WTC11 (cell line): ENCODE measurements at regions not wholly inside any gene's neighbourhood (a gene's known extent, or its start where the extent isn't known, plus 50 kb on each side); places are given as distances from the start of the nearest gene placed in this dataset.

Source experiments
- ATAC-seq: fragments of 200-7000 bp; cut with Tn5 transposase; 2 replicates; pipeline ENCODE4 v1.10.0; 2021; ENCODE audit warnings: mild to moderate bottlenecking, moderate library complexity
- CTCF ChIA-PET: fragments of 300-600 bp; sonication (Branson Sonifier 250); formaldehyde crosslinking; loops from one replicate; lab custom pipeline; 2021; ENCODE audit warnings: antibody characterized with exemption; lab: Charles Lee
- POLR2A ChIA-PET: fragments of 350-600 bp; sonication (Branson Sonifier 250); formaldehyde crosslinking; loops from one replicate; lab custom pipeline; 2021; ENCODE audit warnings: antibody characterized with exemption; lab: Charles Lee
- DNase-seq: peaks from one replicate; pipeline ENCODE4 v3.0.0; 2021; ENCODE audit warnings: low spot score
- H3K27ac Mint-ChIP-seq: 2 replicates; pipeline ENCODE4 v1.8.0; 2021; ENCODE audit warnings: mixed read lengths
- H3K27me3 Mint-ChIP-seq: 2 replicates; pipeline ENCODE4 v1.8.0; 2021; ENCODE audit warnings: low read depth, mild to moderate bottlenecking, moderate library complexity, mixed read lengths
- H3K36me3 Mint-ChIP-seq: 2 replicates; pipeline ENCODE4 v1.8.0; 2021; ENCODE audit warnings: mixed read lengths
- H3K4me1 Mint-ChIP-seq: 2 replicates; pipeline ENCODE4 v1.8.0; 2022; ENCODE audit warnings: mixed read lengths
- H3K4me3 Mint-ChIP-seq: 2 replicates; pipeline ENCODE4 v1.8.0; 2021; ENCODE audit warnings: mild to moderate bottlenecking, moderate library complexity, mixed read lengths
- H3K9me3 Mint-ChIP-seq: 2 replicates; pipeline ENCODE4 v1.8.0; 2021; ENCODE audit warnings: mixed read lengths
- CREM ChIP-seq: sonication (generic); formaldehyde crosslinking; IDR thresholded peaks from 2 replicates; pipeline ENCODE4 v1.8.1; 2022; ENCODE audit warnings: mild to moderate bottlenecking, missing genetic modification reagents, moderate library complexity
- ELF4 ChIP-seq: sonication (generic); formaldehyde crosslinking; IDR thresholded peaks from 2 replicates; pipeline ENCODE4 v1.8.1; 2022; ENCODE audit warnings: low read depth, mild to moderate bottlenecking, moderate library complexity, missing genetic modification reagents
- EMX1 ChIP-seq: fragments of 250-450 bp; sonication (Bioruptor Pico); IDR thresholded peaks from 2 replicates; pipeline ENCODE4 v1.8.0; 2021; ENCODE audit warnings: mild to moderate bottlenecking
- IRF2 ChIP-seq: sonication (generic); formaldehyde crosslinking; IDR thresholded peaks from 2 replicates; pipeline ENCODE4 v1.8.0; 2022; ENCODE audit warnings: low read depth, missing genetic modification reagents, borderline replicate concordance
- JAZF1 ChIP-seq: fragments of 250-450 bp; sonication (Bioruptor Pico); IDR thresholded peaks from 2 replicates; pipeline ENCODE4 v1.9.0; 2021; ENCODE audit warnings: moderate library complexity, mild to moderate bottlenecking, inconsistent platforms
- PRRX2 ChIP-seq: fragments of 250-450 bp; sonication (Bioruptor Pico); IDR thresholded peaks from 2 replicates; pipeline ENCODE4 v1.8.0; 2021; ENCODE audit warnings: mild to moderate bottlenecking
- RORB ChIP-seq: fragments of 250-450 bp; sonication (Bioruptor Pico); IDR thresholded peaks from 2 replicates; pipeline ENCODE4 v1.9.0; 2021; ENCODE audit warnings: mild to moderate bottlenecking
- SOX15 ChIP-seq: fragments of 250-450 bp; sonication (Bioruptor Pico); IDR thresholded peaks from 2 replicates; pipeline ENCODE4 v1.9.0; 2021; ENCODE audit warnings: mild to moderate bottlenecking
- ZNF138 ChIP-seq: sonication (generic); formaldehyde crosslinking; conservative IDR thresholded peaks from 2 replicates; pipeline ENCODE4 v1.8.1; 2022; ENCODE audit warnings: mild to moderate bottlenecking, moderate library complexity, missing genetic modification reagents
- ZNF263 ChIP-seq: sonication (generic); formaldehyde crosslinking; IDR thresholded peaks from 2 replicates; pipeline ENCODE4 v1.8.1; 2022; ENCODE audit warnings: low read depth, mild to moderate bottlenecking, moderate library complexity, missing genetic modification reagents
- ZNF317 ChIP-seq: sonication (generic); formaldehyde crosslinking; IDR thresholded peaks from 2 replicates; pipeline ENCODE4 v1.8.1; 2023; ENCODE audit warnings: low read depth, mild to moderate bottlenecking, moderate library complexity, missing genetic modification reagents, borderline replicate concordance
- ZNF423 ChIP-seq: fragments of 250-450 bp; sonication (Bioruptor Pico); IDR thresholded peaks from 2 replicates; pipeline ENCODE4 v2.1.2; 2022; ENCODE audit warnings: mild to moderate bottlenecking, moderate library complexity
- ZNF671 ChIP-seq: fragments of 250-450 bp; sonication (Bioruptor Pico); IDR thresholded peaks from 2 replicates; pipeline ENCODE4 v1.8.0; 2021; ENCODE audit warnings: mild to moderate bottlenecking
- TF ChIP-seq, protein P1 (sequence below): sonication (generic); formaldehyde crosslinking; IDR thresholded peaks from 2 replicates; pipeline ENCODE4 v1.8.1; 2023; ENCODE audit warnings: mild to moderate bottlenecking, missing genetic modification reagents
- TF ChIP-seq, protein P2 (sequence below): fragments of 200-600 bp; IDR thresholded peaks from 2 replicates; pipeline ENCODE4 v1.8.0; 2022; ENCODE audit warnings: antibody characterized with exemption
- TF ChIP-seq, protein P3 (sequence below): fragments of 250-450 bp; sonication (Bioruptor Pico); IDR thresholded peaks from 2 replicates; pipeline ENCODE4 v1.9.0; 2021; ENCODE audit warnings: moderate library complexity, mild to moderate bottlenecking, inconsistent platforms, borderline replicate concordance
- TF ChIP-seq, protein P4 (sequence below): sonication (generic); formaldehyde crosslinking; IDR thresholded peaks from 2 replicates; pipeline ENCODE4 v1.8.0; 2022; ENCODE audit warnings: mild to moderate bottlenecking, missing genetic modification reagents
- TF ChIP-seq, protein P5 (sequence below): fragments of 250-450 bp; sonication (Bioruptor Pico); IDR thresholded peaks from 2 replicates; pipeline ENCODE4 v2.1.2; 2022; ENCODE audit warnings: mild to moderate bottlenecking, moderate library complexity
- TF ChIP-seq, protein P6 (sequence below): fragments of 250-450 bp; sonication (Bioruptor Pico); conservative IDR thresholded peaks from 2 replicates; pipeline ENCODE4 v1.9.0; 2021; ENCODE audit warnings: mild to moderate bottlenecking
- TF ChIP-seq, protein P7 (sequence below): sonication (generic); formaldehyde crosslinking; IDR thresholded peaks from 2 replicates; pipeline ENCODE4 v1.8.1; 2022; ENCODE audit warnings: mild to moderate bottlenecking, moderate library complexity, missing genetic modification reagents

DNA sequence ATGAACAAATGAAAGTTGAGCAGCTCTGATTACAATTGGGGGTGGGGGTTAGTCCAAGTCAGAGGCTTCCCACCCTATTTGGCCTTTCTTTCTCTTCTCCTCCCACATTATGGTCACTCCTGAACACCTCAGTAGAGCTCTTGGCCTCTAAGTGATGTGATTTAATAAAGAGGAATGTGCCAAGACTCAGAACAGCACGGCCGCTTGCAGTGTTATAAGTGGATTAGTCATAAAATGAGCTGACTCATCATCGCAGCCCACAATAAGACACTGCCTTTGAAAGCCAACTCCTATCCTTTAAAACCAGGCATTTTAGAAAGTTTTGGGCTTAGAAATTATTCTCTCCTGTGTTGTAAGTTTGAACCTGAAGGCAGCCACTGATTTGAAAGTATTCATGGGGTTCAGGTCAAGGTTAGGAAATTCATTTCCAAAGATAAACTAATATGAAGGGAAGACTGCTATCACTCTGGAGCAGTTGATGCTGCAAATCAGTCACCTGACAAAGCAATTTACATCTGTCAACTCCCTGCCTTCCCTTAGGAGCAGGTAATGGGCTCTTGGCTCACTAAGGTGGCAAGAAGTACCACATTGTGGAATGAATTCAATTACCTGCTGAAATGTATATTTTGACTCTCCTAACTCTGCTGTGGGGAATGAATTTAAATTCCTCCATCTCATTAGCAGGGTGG is 283.6 kb upstream of the NMUR2 start:
- peaks cover 37% of the 10 kb centered on the region for H3K9me3 Mint-ChIP-seq
- POLR2A ChIA-PET, result no interaction called here

DNA sequence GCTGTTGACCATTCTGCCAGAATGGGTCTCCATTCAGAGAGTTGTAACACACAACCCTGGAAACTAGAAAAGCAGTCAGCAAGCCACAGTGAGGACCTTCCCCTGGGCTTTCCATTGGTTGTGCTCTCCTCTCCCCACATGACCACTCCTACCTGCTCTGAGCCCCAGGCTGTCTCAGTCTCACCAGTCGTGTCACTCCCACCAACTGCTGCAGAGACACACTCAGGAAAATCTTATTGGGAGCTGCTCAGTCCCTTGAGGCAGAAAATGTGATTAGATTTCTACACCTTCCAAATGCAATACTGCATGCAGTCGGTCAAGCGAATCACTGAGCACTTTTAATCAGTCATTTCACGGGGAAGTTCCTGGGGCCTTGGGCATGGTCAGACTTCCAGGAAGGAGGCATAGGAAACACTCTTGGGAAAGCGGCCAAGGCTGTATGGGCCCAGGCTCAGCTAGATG is 284.2 kb upstream of the NMUR2 start:
- Mint-ChIP-seq H3K4me3 (no peak overlapping the region), H3K9me3 (peaks cover 37% of the 10 kb centered on the region), H3K4me1 (peaks cover 10% of the 10 kb centered on the region), H3K27ac (peak overlapping the region; percentile 37; the same call in 1 of the 2 replicates), H3K36me3 (peaks cover 24% of the 10 kb centered on the region), H3K27me3 (no peaks in the 10 kb centered on the region)
- ChIA-PET POLR2A (no interaction called here), CTCF (no interaction called here)
- no peak for DNase-seq
- ATAC-seq, result peak; percentile 91
- TF ChIP-seq PRRX2 (CRISPR knock-in tag) (no peak), ZNF263 (CRISPR knock-in tag) (no peak), EMX1 (CRISPR knock-in tag) (no peak), RORB (CRISPR knock-in tag) (no peak), ZNF671 (no peak)
- TF ChIP-seq, protein P1, sequence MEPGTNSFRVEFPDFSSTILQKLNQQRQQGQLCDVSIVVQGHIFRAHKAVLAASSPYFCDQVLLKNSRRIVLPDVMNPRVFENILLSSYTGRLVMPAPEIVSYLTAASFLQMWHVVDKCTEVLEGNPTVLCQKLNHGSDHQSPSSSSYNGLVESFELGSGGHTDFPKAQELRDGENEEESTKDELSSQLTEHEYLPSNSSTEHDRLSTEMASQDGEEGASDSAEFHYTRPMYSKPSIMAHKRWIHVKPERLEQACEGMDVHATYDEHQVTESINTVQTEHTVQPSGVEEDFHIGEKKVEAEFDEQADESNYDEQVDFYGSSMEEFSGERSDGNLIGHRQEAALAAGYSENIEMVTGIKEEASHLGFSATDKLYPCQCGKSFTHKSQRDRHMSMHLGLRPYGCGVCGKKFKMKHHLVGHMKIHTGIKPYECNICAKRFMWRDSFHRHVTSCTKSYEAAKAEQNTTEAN (CRISPR knock-in tag), result no peak
- TF ChIP-seq, protein P2, sequence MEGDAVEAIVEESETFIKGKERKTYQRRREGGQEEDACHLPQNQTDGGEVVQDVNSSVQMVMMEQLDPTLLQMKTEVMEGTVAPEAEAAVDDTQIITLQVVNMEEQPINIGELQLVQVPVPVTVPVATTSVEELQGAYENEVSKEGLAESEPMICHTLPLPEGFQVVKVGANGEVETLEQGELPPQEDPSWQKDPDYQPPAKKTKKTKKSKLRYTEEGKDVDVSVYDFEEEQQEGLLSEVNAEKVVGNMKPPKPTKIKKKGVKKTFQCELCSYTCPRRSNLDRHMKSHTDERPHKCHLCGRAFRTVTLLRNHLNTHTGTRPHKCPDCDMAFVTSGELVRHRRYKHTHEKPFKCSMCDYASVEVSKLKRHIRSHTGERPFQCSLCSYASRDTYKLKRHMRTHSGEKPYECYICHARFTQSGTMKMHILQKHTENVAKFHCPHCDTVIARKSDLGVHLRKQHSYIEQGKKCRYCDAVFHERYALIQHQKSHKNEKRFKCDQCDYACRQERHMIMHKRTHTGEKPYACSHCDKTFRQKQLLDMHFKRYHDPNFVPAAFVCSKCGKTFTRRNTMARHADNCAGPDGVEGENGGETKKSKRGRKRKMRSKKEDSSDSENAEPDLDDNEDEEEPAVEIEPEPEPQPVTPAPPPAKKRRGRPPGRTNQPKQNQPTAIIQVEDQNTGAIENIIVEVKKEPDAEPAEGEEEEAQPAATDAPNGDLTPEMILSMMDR, result no peak

More for the DNA sequence above, 283.6 kb upstream of the NMUR2 start:
- Mint-ChIP-seq H3K27ac (no peak overlapping the region), H3K27me3 (no peaks in the 10 kb centered on the region), H3K4me1 (peaks cover 10% of the 10 kb centered on the region), H3K36me3 (peaks cover 24% of the 10 kb centered on the region), H3K4me3 (no peak overlapping the region)
- TF ChIP-seq ELF4 (CRISPR knock-in tag) (no peak), CREM (no peak), JAZF1 (CRISPR knock-in tag) (no peak), ZNF138 (CRISPR knock-in tag) (no peak), SOX15 (CRISPR knock-in tag) (no peak), IRF2 (CRISPR knock-in tag) (no peak)
- TF ChIP-seq, protein P3, sequence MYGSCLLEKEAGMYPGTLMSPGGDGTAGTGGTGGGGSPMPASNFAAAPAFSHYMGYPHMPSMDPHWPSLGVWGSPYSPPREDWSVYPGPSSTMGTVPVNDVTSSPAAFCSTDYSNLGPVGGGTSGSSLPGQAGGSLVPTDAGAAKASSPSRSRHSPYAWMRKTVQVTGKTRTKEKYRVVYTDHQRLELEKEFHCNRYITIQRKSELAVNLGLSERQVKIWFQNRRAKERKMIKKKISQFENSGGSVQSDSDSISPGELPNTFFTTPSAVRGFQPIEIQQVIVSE (CRISPR knock-in tag), result no peak
- no peak for DNase-seq
- peak; percentile 38 for ATAC-seq
- CTCF ChIA-PET, result no interaction called here

DNA sequence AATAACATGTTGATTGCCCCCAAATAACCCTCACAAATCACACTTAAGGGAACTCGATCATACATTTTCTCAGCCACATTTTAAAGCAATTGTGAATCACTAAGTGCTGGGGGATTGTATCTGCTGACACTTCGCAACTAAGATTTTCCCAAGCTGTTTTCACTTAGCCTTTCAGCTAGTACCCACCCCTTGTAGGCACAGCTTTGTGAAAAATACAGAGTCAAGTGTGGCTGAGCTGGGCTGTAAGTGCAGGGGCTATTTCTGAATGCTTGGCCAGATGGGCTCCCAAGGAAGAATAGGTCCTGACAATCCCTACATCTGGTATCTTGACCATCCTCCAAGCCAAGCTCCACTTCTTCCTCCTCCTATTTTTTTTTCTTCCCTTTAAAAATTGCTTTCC is 289.2 kb upstream of the NMUR2 start:
- H3K4me3 Mint-ChIP-seq, result no peak overlapping the region
- H3K27me3 Mint-ChIP-seq, result no peaks in the 10 kb centered on the region; the same call in 1 of the 2 replicates
- peaks cover 11% of the 10 kb centered on the region for H3K9me3 Mint-ChIP-seq
- peaks cover 3% of the 10 kb centered on the region for H3K4me1 Mint-ChIP-seq
- no peak for ATAC-seq
- no peak overlapping the region for H3K27ac Mint-ChIP-seq
- ChIA-PET POLR2A (no interaction called here), CTCF (no interaction called here)
- no peaks in the 10 kb centered on the region for H3K36me3 Mint-ChIP-seq
- DNase-seq, result no peak
- TF ChIP-seq, protein P4, sequence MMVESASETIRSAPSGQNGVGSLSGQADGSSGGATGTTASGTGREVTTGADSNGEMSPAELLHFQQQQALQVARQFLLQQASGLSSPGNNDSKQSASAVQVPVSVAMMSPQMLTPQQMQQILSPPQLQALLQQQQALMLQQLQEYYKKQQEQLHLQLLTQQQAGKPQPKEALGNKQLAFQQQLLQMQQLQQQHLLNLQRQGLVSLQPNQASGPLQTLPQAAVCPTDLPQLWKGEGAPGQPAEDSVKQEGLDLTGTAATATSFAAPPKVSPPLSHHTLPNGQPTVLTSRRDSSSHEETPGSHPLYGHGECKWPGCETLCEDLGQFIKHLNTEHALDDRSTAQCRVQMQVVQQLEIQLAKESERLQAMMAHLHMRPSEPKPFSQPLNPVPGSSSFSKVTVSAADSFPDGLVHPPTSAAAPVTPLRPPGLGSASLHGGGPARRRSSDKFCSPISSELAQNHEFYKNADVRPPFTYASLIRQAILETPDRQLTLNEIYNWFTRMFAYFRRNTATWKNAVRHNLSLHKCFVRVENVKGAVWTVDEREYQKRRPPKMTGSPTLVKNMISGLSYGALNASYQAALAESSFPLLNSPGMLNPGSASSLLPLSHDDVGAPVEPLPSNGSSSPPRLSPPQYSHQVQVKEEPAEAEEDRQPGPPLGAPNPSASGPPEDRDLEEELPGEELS (CRISPR knock-in tag), result no peak
- TF ChIP-seq, protein P5, sequence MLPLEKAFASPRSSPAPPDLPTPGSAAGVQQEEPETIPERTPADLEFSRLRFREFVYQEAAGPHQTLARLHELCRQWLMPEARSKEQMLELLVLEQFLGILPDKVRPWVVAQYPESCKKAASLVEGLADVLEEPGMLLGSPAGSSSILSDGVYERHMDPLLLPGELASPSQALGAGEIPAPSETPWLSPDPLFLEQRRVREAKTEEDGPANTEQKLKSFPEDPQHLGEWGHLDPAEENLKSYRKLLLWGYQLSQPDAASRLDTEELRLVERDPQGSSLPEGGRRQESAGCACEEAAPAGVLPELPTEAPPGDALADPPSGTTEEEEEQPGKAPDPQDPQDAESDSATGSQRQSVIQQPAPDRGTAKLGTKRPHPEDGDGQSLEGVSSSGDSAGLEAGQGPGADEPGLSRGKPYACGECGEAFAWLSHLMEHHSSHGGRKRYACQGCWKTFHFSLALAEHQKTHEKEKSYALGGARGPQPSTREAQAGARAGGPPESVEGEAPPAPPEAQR (CRISPR knock-in tag), result no peak
- TF ChIP-seq, protein P6, sequence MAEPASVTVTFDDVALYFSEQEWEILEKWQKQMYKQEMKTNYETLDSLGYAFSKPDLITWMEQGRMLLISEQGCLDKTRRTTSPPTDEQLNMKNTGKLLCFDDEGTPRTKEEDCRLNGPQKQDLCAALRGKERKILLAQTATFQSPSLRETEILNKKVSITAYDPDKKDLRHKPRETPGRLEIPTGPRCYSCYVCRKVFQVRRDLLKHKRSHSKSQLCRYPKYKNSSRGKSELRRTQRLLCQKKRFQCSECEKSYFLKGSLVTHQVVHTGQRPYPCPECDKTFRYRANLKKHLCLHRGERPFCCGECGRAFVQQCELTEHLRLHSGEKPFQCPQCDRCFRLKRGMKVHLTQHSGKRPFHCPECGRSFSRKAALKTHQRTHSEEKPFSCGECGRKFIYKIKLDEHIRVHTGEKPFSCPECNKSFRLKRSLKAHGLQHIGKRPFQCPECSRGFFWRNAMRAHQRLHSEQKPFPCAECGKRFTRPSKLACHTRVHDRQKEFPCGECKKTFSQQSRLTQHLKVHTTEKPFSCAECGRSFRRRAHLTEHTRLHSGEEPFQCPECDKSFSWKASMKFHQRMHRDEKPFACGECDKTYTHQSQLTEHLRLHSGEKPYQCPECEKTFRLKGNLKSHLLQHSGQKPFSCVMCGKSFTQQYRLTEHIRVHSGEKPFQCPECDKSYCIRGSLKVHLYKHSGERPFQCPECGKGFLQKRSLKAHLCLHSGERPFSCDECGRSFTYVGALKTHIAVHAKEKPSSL (CRISPR knock-in tag), result no peak
- TF ChIP-seq ZNF423 (CRISPR knock-in tag) (no peak), ZNF317 (CRISPR knock-in tag) (no peak)
- TF ChIP-seq, protein P7, sequence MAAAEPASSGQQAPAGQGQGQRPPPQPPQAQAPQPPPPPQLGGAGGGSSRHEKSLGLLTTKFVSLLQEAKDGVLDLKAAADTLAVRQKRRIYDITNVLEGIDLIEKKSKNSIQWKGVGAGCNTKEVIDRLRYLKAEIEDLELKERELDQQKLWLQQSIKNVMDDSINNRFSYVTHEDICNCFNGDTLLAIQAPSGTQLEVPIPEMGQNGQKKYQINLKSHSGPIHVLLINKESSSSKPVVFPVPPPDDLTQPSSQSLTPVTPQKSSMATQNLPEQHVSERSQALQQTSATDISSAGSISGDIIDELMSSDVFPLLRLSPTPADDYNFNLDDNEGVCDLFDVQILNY (CRISPR knock-in tag), result no peak
